SK-N-SH (cell line): ENCODE measurements at regions not wholly inside any gene's neighbourhood (a gene's known extent, or its start where the extent isn't known, plus 50 kb on each side); places are given as distances from the start of the nearest gene placed in this dataset.

Source experiments
- CTCF ChIA-PET: fragments of 300-600, 350-600 bp; formaldehyde crosslinking; extraction: SDS; loops from one replicate; lab custom pipeline; 2021; lab: Yijun Ruan, JAX
- POLR2A ChIA-PET: fragments of 350-600 bp; sonication (Branson Sonifier 250); formaldehyde crosslinking; extraction: SDS; loops from one replicate; lab custom pipeline; 2020; ENCODE audit warnings: antibody characterized with exemption, inconsistent platforms; lab: Yijun Ruan, JAX
- DNase-seq: peaks from one replicate; pipeline ENCODE4 v3.0.0; 2012
- H2AFZ ChIP-seq: fragments of 200-600 bp; sonication (generic); 2 replicates; pipeline ENCODE4 v1.8.1; 2016; ENCODE audit warnings: antibody characterized with exemption, mild to moderate bottlenecking, low read depth
- H3F3A ChIP-seq: fragments of 200-600 bp; sonication (generic); replicated peaks from 2 replicates; pipeline ENCODE3; 2016; ENCODE audit warnings: antibody characterized with exemption, mild to moderate bottlenecking; ENCODE audit not compliant: insufficient read depth
- H3K27ac ChIP-seq, 2 experiments: fragments of 200-500 bp in 1 of 2; fragments of 200-600 bp in 1 of 2; sonication (Bioruptor generic) in 1 of 2; sonication (generic), shearing (Covaris generic) in 1 of 2; 2 replicates each; pipeline versions ENCODE4 v1.5.1 to v1.6.1; 2014 to 2016; ENCODE audit warnings: low read depth in 2 of 2, inconsistent platforms in 1 of 2, low read length in 1 of 2, mild to moderate bottlenecking in 1 of 2, mixed read lengths in 1 of 2
- H3K27me3 ChIP-seq: fragments of 200-600 bp; sonication (generic), shearing (Covaris generic); 2 replicates; pipeline ENCODE4 v1.6.1; 2016; ENCODE audit warnings: mixed run types; ENCODE audit not compliant: insufficient read depth
- H3K36me3 ChIP-seq, 2 experiments: fragments of 200-500 bp in 1 of 2; fragments of 200-600 bp in 1 of 2; sonication (Bioruptor generic) in 1 of 2; sonication (generic) in 1 of 2; replicated peaks in 1 of 2; 2 replicates each; pipeline versions ENCODE3 to v1.5.1; 2014 to 2016; ENCODE audit warnings: low read length in 1 of 2, mild to moderate bottlenecking in 1 of 2; ENCODE audit not compliant: insufficient read depth in 2 of 2, control insufficient read depth in 1 of 2
- H3K4me1 ChIP-seq, 2 experiments: fragments of 200-500 bp in 1 of 2; fragments of 200-600 bp in 1 of 2; sonication (Bioruptor generic) in 1 of 2; sonication (generic), shearing (Covaris generic) in 1 of 2; 2 replicates each; pipeline versions ENCODE4 v1.5.1 to v1.6.1; 2014 to 2016; ENCODE audit warnings: low read depth in 1 of 2, low read length in 1 of 2, mixed run types in 1 of 2; ENCODE audit not compliant: insufficient read depth in 2 of 2, control insufficient read depth in 1 of 2
- H3K4me2 ChIP-seq: fragments of 200-600 bp; sonication (generic), shearing (Covaris generic); 2 replicates; pipeline ENCODE4 v1.6.1; 2017; ENCODE audit warnings: mixed run types
- H3K4me3 ChIP-seq, 2 experiments: fragments of 200-500 bp in 1 of 2; fragments of 200-600 bp in 1 of 2; sonication (Bioruptor generic) in 1 of 2; sonication (generic), shearing (Covaris generic) in 1 of 2; 2 replicates each; pipeline versions ENCODE4 v1.5.1 to v1.8.1; 2014 to 2016; ENCODE audit warnings: low read depth in 2 of 2, inconsistent platforms in 1 of 2, low read length in 1 of 2, mild to moderate bottlenecking in 1 of 2, mixed read lengths in 1 of 2, moderate library complexity in 1 of 2
- H3K79me2 ChIP-seq: fragments of 200-600 bp; sonication (generic); 2 replicates; pipeline ENCODE4 v1.8.1; 2017; ENCODE audit warnings: mild to moderate bottlenecking; ENCODE audit not compliant: insufficient read depth
- H3K9ac ChIP-seq: fragments of 200-600 bp; sonication (generic); 2 replicates; pipeline ENCODE4 v1.6.1; 2017; ENCODE audit warnings: mixed run types
- H3K9me2 ChIP-seq: fragments of 200-600 bp; sonication (generic); 2 replicates; pipeline ENCODE4 v1.6.1; 2017; ENCODE audit warnings: mixed run types
- H3K9me3 ChIP-seq: fragments of 200-600 bp; sonication (generic); 2 replicates; pipeline ENCODE4 v1.6.1; 2017; ENCODE audit warnings: mixed run types, mild to moderate bottlenecking, moderate library complexity
- H4K20me1 ChIP-seq: fragments of 200-600 bp; sonication (generic); 2 replicates; pipeline ENCODE4 v1.6.1; 2017; ENCODE audit warnings: mild to moderate bottlenecking, mixed run types; ENCODE audit not compliant: insufficient read depth
- ELF1 ChIP-seq: IDR thresholded peaks from 2 replicates; pipeline ENCODE4 v1.4.0; 2012
- EZH2phosphoT487 ChIP-seq: fragments of 200-600 bp; sonication (generic); IDR thresholded peaks from 2 replicates; pipeline ENCODE4 v1.6.1; 2017; ENCODE audit warnings: low read depth, mixed run types, mild to moderate bottlenecking, antibody characterized with exemption, moderate library complexity, borderline replicate concordance
- FOSL2 ChIP-seq: IDR thresholded peaks from 2 replicates; pipeline ENCODE4 v1.4.0; 2012; ENCODE audit warnings: low read depth, mild to moderate bottlenecking, moderate library complexity, borderline replicate concordance
- FOXJ3 ChIP-seq: sonication (generic); formaldehyde crosslinking; IDR thresholded peaks from 2 replicates; pipeline ENCODE4 v1.5.1; 2020; ENCODE audit warnings: mild to moderate bottlenecking, missing genetic modification reagents
- GABPA ChIP-seq: IDR thresholded peaks from 2 replicates; pipeline ENCODE4 v1.4.0; 2012; ENCODE audit warnings: low read depth, mild to moderate bottlenecking
- NFIC ChIP-seq: IDR thresholded peaks from 2 replicates; pipeline ENCODE4 v1.4.0; 2012; ENCODE audit warnings: borderline replicate concordance
- POLR2AphosphoS5 ChIP-seq: IDR thresholded peaks from 2 replicates; pipeline ENCODE4 v1.6.1; 2012; ENCODE audit warnings: low read depth, low read length
- RCOR1 ChIP-seq: fragments of 150-350 bp; IDR thresholded peaks from 2 replicates; pipeline ENCODE4 v1.6.1; 2017; ENCODE audit warnings: antibody characterized with exemption, low read length
- RXRA ChIP-seq: IDR thresholded peaks from 2 replicates; pipeline ENCODE4 v1.4.0; 2012; ENCODE audit warnings: low read depth, mild to moderate bottlenecking, borderline replicate concordance
- SIN3A ChIP-seq: IDR thresholded peaks from 2 replicates; pipeline ENCODE4 v1.6.1; 2012; ENCODE audit warnings: low read depth, mild to moderate bottlenecking, low read length, moderate library complexity, borderline replicate concordance
- TCF12 ChIP-seq: IDR thresholded peaks from 2 replicates; pipeline ENCODE4 v1.4.0; 2012
- YY1 ChIP-seq: IDR thresholded peaks from 2 replicates; pipeline ENCODE4 v1.4.0; 2012; ENCODE audit warnings: low read depth, mild to moderate bottlenecking
- WGBS: methylation state at CpG from one replicate; pipeline ENCODE4 v1.1.6; 2017; ENCODE audit warnings: low lambda C conversion rate; 5-methylcytosine and 5-hydroxymethylcytosine counted together
- TF ChIP-seq, protein P1 (sequence below): IDR thresholded peaks from 2 replicates; pipeline ENCODE4; 2012
- TF ChIP-seq, protein P2 (sequence below): IDR thresholded peaks from 2 replicates; pipeline ENCODE4 v1.4.0; 2012; ENCODE audit warnings: low read depth

DNA sequence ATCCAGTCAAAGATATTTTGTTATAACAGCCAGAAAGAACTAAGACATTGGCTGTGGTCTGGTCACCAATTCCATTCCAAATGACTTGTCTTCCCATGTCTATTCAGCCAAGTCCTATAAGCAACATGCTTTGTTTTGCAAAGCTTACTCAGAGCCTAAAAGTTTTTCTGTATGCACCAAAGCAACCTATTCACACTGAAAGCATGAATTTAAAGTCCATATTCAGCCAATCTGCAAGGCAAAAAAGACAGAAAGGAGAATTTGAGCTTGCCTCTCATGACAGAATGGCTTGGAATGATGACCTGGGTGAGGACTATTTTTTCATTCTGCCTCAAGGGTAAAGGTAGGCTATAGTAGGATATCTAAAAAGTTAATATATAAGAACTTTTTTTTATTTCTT lies 323.2 kb upstream of the NOCT start (continued):
- TF ChIP-seq, protein P1, sequence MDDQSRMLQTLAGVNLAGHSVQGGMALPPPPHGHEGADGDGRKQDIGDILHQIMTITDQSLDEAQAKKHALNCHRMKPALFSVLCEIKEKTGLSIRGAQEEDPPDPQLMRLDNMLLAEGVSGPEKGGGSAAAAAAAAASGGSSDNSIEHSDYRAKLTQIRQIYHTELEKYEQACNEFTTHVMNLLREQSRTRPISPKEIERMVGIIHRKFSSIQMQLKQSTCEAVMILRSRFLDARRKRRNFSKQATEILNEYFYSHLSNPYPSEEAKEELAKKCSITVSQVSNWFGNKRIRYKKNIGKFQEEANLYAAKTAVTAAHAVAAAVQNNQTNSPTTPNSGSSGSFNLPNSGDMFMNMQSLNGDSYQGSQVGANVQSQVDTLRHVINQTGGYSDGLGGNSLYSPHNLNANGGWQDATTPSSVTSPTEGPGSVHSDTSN, result no peak

DNA sequence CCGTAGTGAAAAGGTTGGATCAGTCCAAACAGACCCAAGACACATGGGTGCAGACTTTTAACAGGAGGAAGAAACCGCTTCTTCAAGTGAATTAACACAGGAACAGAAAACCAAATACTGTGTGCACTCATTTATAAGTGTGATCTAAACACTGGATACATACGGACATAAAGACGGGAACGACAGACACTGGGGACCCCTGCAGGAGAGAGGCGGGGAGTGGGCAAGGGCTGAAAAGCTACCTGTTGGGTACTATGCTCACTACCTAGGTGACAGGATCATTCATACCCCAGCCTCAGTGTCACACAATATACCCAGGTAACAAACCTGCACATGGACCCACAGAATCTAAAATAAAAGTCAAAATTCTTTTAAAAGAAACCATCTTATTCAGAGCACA lies 326.0 kb upstream of the NOCT start:
- H3K4me1 ChIP-seq, result peaks cover 0 to 13% of the 10 kb centered on the region in 2 experiments; a peak in 2 of 4 replicates
- no peaks in the 10 kb centered on the region for H3K79me2 ChIP-seq
- no peak overlapping the region for H2AFZ ChIP-seq
- no peaks in the 10 kb centered on the region for H4K20me1 ChIP-seq
- CTCF ChIA-PET, result interaction anchor here (1.3 to 3.6 kb wide), 4 partner anchors 8 to 249 kb away, joined by 4 to 9 read pairs (median 6); no protein-coding TSS in a partner anchor
- no peak overlapping the region for H3K4me3 ChIP-seq
- H3K9me2 ChIP-seq, result no peaks in the 10 kb centered on the region
- POLR2A ChIA-PET, result interaction anchor here (0.7 kb wide), 1 partner anchor 611 kb away, joined by 3 read pairs; no protein-coding TSS in a partner anchor
- no peak for DNase-seq
- H3K27ac ChIP-seq, result no peak overlapping the region
- no peaks in the 10 kb centered on the region for H3K9me3 ChIP-seq
- H3K4me2 ChIP-seq, result no peak overlapping the region
- no peak overlapping the region for H3K9ac ChIP-seq
- H3K27me3 ChIP-seq, result no peaks in the 10 kb centered on the region; the same call in 1 of the 2 replicates
- TF ChIP-seq RCOR1, result no peak
- TF ChIP-seq, protein P1, result no peak
- TF ChIP-seq ELF1, result no peak
- no peak for TF ChIP-seq TCF12
- no peak for TF ChIP-seq SIN3A
- TF ChIP-seq RXRA, result no peak
- no peak for TF ChIP-seq YY1
- no peak for TF ChIP-seq NFIC
- no peak for TF ChIP-seq FOXJ3
- TF ChIP-seq, protein P2, sequence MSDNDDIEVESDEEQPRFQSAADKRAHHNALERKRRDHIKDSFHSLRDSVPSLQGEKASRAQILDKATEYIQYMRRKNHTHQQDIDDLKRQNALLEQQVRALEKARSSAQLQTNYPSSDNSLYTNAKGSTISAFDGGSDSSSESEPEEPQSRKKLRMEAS, result no peak
- no peak for TF ChIP-seq POLR2AphosphoS5
- no peak for TF ChIP-seq GABPA
- TF ChIP-seq FOSL2, result no peak
- no peaks in the 10 kb centered on the region for H3F3A ChIP-seq
- H3K36me3 ChIP-seq, result no peaks in the 10 kb centered on the region
- WGBS, result 87% methylated on average over 6 of the region's 6 CpGs

DNA sequence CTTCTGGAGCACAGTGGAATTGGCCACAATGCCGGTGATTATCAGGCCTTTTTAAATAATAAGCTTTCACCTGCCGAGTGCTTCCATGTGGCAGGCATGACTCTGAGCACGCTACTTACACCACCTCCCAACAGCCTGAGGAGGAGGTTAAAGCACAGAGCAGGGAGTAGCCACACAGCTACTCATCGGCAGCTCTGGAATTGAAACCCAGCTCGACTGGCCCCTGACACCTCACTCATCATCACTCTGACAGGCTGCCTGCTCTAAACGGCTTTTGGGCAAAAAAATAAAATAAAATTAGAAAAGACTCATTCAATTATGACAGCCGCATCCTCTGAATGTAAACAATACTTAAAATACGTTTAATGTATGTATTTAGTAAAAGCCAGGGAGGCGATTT lies 326.4 kb upstream of the NOCT start:
- H3K27me3 ChIP-seq, result no peaks in the 10 kb centered on the region; the same call in 1 of the 2 replicates
- H3K79me2 ChIP-seq, result no peaks in the 10 kb centered on the region
- ChIA-PET CTCF (interaction anchor here (0.9 to 3.6 kb wide), 4 partner anchors 9 to 249 kb away, joined by 3 to 9 read pairs (median 5); no protein-coding TSS in a partner anchor), POLR2A (no interaction called here)
- H2AFZ ChIP-seq, result no peak overlapping the region
- no peaks in the 10 kb centered on the region for H3K9me3 ChIP-seq
- no peak overlapping the region for H3K4me3 ChIP-seq
- no peak for DNase-seq
- no peak overlapping the region for H3K4me2 ChIP-seq
- no peaks in the 10 kb centered on the region for H3K9me2 ChIP-seq
- no peak overlapping the region for H3K9ac ChIP-seq
- H3K27ac ChIP-seq, result no peak overlapping the region
- no peaks in the 10 kb centered on the region for H3F3A ChIP-seq
- H4K20me1 ChIP-seq, result no peaks in the 10 kb centered on the region
- H3K36me3 ChIP-seq, result no peaks in the 10 kb centered on the region
- 75% methylated on average over 9 of the region's 9 CpGs for WGBS
- TF ChIP-seq EZH2phosphoT487, result no peak
- peaks cover 0 to 13% of the 10 kb centered on the region in 2 experiments; a peak in 2 of 4 replicates for H3K4me1 ChIP-seq
